CD4-positive, CD25-positive, alpha-beta regulatory T cell (primary cell): ENCODE measurements at regions not wholly inside any gene's neighbourhood (a gene's known extent, or its start where the extent isn't known, plus 50 kb on each side); places are given as distances from the start of the nearest gene placed in this dataset.

Experiments used
- ATAC-seq, 2 donors: fragments of 150-1000 bp; cut with Tn5 transposase; one replicate each; pipeline ENCODE4 v1.10.0; 2021; ENCODE audit warnings: low read depth in 2 of 2, moderate number of reproducible peaks in 2 of 2, moderate library complexity in 1 of 2
- DNase-seq, 3 donors: peaks; one replicate each; pipeline versions ENCODE4 v3.0.0 to v3.0.0-alpha.2; 2012 to 2022; ENCODE audit warnings: mixed read lengths in 1 of 3
- H3K27ac ChIP-seq: one replicate; pipeline ENCODE4 v1.7.0; 2013; ENCODE audit warnings: mild to moderate bottlenecking, low read length; ENCODE audit not compliant: insufficient read depth, poor library complexity, severe bottlenecking
- H3K27me3 ChIP-seq: one replicate; pipeline ENCODE4 v1.7.0; 2013; ENCODE audit warnings: low read length; ENCODE audit not compliant: control insufficient read depth, insufficient read depth
- H3K36me3 ChIP-seq: one replicate; pipeline ENCODE4 v1.7.0; 2013; ENCODE audit warnings: mild to moderate bottlenecking, low read length, moderate library complexity; ENCODE audit not compliant: control insufficient read depth, insufficient read depth
- H3K4me1 ChIP-seq: 2 replicates; pipeline ENCODE4 v1.7.0; 2013; ENCODE audit warnings: mild to moderate bottlenecking, low read length; ENCODE audit not compliant: insufficient read depth, control insufficient read depth, poor library complexity, severe bottlenecking
- H3K4me3 ChIP-seq: one replicate; pipeline ENCODE4 v1.7.0; 2013; ENCODE audit warnings: low read depth, mild to moderate bottlenecking, low read length, moderate library complexity
- H3K9me3 ChIP-seq, 2 experiments: 1 replicate in 1 of 2; 2 replicates in 1 of 2; pipeline ENCODE4 v1.7.0; 2013; ENCODE audit warnings: low read length in 2 of 2, mild to moderate bottlenecking in 1 of 2, moderate library complexity in 1 of 2; ENCODE audit not compliant: control insufficient read depth in 2 of 2
- H3K27ac Mint-ChIP-seq, 3 donors: one replicate each; pipeline ENCODE4 v1.8.0; 2020 to 2022; ENCODE audit warnings: mild to moderate bottlenecking in 3 of 3, mixed read lengths in 3 of 3, moderate library complexity in 2 of 3
- H3K27me3 Mint-ChIP-seq: one replicate; pipeline ENCODE4 v1.8.0; 2022; ENCODE audit warnings: mild to moderate bottlenecking, mixed read lengths
- H3K36me3 Mint-ChIP-seq: one replicate; pipeline ENCODE4 v1.8.0; 2020; ENCODE audit warnings: mixed read lengths
- H3K4me1 Mint-ChIP-seq, 4 donors: one replicate each; pipeline ENCODE4 v1.8.0; 2020 to 2022; ENCODE audit warnings: mixed read lengths in 4 of 4, mild to moderate bottlenecking in 1 of 4
- H3K4me3 Mint-ChIP-seq, 4 donors: one replicate each; pipeline ENCODE4 v1.8.0; 2020 to 2022; ENCODE audit warnings: mild to moderate bottlenecking in 4 of 4, mixed read lengths in 4 of 4, moderate library complexity in 3 of 4
- H3K9me3 Mint-ChIP-seq, 7 donors: one replicate each; pipeline ENCODE4 v1.8.0; 2020 to 2022; ENCODE audit warnings: mixed read lengths in 7 of 7, mild to moderate bottlenecking in 3 of 7, moderate library complexity in 2 of 7

DNA sequence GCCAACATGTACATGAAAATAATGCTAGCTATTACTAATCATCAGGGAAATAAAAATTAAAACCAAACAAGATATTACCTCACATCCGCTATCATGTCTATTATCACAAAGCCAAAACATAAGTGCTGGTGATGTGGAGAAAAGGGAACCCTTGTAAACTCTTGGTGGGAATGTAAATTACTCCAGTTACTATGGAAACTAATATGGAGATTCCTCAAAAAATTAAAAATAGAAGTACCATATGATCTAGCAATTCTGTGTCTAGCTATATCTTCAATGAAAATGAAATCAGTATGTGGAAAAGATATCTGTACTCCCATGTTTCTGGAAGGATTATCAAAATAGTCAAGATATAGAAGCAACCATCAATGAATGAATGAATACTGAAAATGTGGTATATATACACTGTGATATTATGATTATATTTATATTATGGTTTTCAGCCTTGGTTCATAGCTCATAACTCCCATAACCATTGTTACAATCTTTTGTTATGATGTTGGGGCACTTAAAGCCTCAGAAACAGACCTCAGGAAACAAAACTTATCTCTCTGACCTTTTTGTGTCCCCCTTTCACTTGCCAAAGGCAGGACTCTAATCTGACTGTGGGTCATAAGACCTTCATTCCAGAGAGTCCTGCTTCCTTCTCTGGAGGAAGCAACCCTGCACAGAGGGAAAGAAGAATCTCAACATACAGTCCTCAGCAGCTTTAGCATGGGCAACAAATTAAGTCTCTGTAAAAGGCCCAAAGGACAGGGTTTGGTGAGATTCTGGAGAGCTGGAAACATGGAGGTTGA is 933.2 kb downstream of the ADGRL3 start:
- Mint-ChIP-seq H3K36me3 (no peaks in the 10 kb centered on the region), H3K27me3 (no peaks in the 10 kb centered on the region), H3K9me3 (peaks cover 2 to 30% (median 13%) of the 10 kb centered on the region in 7 donors), H3K4me1 (no peaks in the 10 kb centered on the region), H3K4me3 (no peak overlapping the region), H3K27ac (no peak overlapping the region)
- Histone ChIP-seq H3K27me3 (no peaks in the 10 kb centered on the region), H3K9me3 (peaks cover 0 to 5% of the 10 kb centered on the region in 2 experiments), H3K4me3 (no peak overlapping the region), H3K27ac (no peak overlapping the region), H3K4me1 (no peaks in the 10 kb centered on the region), H3K36me3 (no peaks in the 10 kb centered on the region)
- ATAC-seq (no peak), DNase-seq (no peak)

DNA sequence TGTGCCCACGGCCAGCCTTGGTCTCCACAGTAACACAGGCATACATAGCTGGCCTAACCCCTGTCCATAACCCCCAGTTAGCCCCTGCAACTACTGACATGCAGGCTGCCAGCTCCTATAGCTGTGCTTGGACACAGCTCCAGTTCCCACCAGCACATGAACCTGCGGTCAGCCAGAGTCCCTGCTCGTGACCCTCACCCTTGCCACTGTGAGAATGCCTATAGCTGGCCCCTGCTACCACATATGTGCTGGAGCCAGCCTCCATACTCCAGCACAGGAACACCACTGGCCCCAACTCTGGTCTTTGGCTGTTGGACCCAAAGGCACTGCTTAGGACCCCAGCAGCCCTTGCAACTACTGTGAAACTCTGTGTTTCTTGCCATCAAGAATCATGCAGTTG is 930.9 kb downstream of the ADGRL3 start:
- peaks cover 2 to 5% of the 10 kb centered on the region in 2 experiments for H3K9me3 ChIP-seq
- H3K27me3 ChIP-seq: no peaks in the 10 kb centered on the region
- H3K4me3 ChIP-seq: no peak overlapping the region
- no peaks in the 10 kb centered on the region for H3K36me3 ChIP-seq
- H3K27ac ChIP-seq: no peak overlapping the region
- DNase-seq (no peak), ATAC-seq (no peak)
- H3K4me1 Mint-ChIP-seq: no peaks in the 10 kb centered on the region
- no peak overlapping the region for H3K27ac Mint-ChIP-seq
- H3K27me3 Mint-ChIP-seq: no peaks in the 10 kb centered on the region
- no peaks in the 10 kb centered on the region for H3K36me3 Mint-ChIP-seq
- H3K4me1 ChIP-seq: no peaks in the 10 kb centered on the region
- peaks cover 4 to 33% (median 10%) of the 10 kb centered on the region in 7 donors for H3K9me3 Mint-ChIP-seq
- no peak overlapping the region for H3K4me3 Mint-ChIP-seq

DNA sequence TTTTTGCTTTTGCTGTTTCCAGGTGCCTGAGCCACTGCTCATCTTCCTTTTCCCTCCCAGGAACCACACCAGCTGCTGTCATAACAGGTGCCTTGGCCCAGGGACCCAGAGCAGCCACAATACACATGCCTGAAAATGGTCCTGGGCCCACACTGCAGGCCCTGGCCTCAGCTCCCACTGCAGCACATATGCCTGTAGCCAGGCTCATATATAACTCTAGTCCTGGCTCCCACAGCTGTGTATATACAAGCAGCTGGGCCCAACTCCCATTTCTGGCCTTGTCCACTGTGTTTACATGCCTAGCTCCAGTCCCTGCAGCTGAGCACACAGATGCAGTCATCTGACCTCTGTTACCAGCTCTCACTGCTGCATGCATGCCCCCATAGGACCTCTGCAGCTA is 930.5 kb downstream of the ADGRL3 start:
- Mint-ChIP-seq H3K4me1 (no peaks in the 10 kb centered on the region), H3K27ac (no peak overlapping the region), H3K4me3 (no peak overlapping the region), H3K27me3 (no peaks in the 10 kb centered on the region), H3K36me3 (no peaks in the 10 kb centered on the region), H3K9me3 (peaks cover 4 to 34% (median 10%) of the 10 kb centered on the region in 7 donors)
- Histone ChIP-seq H3K4me1 (no peaks in the 10 kb centered on the region), H3K27ac (no peak overlapping the region), H3K9me3 (peaks cover 2 to 5% of the 10 kb centered on the region in 2 experiments), H3K27me3 (no peaks in the 10 kb centered on the region), H3K36me3 (no peaks in the 10 kb centered on the region), H3K4me3 (no peak overlapping the region)
- DNase-seq (no peak), ATAC-seq (no peak)

DNA sequence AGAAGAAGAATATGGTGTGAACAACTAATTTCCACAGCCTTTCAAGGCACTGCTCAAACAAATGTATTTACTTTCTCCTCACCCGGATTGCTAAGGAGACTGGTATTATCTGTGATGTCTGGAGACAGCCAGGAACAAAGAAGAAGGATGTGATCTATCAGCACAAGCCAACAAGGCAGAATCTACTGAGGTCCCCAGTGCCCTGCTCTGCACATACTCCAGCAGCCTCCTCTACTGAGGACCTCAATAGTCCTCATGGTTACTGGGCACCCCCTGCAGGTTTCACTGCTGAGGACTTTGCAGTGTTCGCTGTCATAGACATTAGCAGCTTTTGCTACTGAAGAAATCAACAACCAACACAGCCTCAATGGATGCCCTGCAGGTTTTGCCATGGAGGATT is 930.1 kb downstream of the ADGRL3 start:
- ATAC-seq (no peak), DNase-seq (no peak)
- no peak overlapping the region for H3K4me3 Mint-ChIP-seq
- Histone ChIP-seq H3K27ac (no peak overlapping the region), H3K4me3 (no peak overlapping the region), H3K9me3 (peaks cover 2 to 5% of the 10 kb centered on the region in 2 experiments), H3K36me3 (no peaks in the 10 kb centered on the region), H3K27me3 (no peaks in the 10 kb centered on the region), H3K4me1 (no peaks in the 10 kb centered on the region)
- no peaks in the 10 kb centered on the region for H3K27me3 Mint-ChIP-seq
- peaks cover 4 to 32% (median 10%) of the 10 kb centered on the region in 7 donors for H3K9me3 Mint-ChIP-seq
- H3K4me1 Mint-ChIP-seq: no peaks in the 10 kb centered on the region
- no peaks in the 10 kb centered on the region for H3K36me3 Mint-ChIP-seq
- H3K27ac Mint-ChIP-seq: no peak overlapping the region
